HG02981 (cell line): ENCODE measurements at regions not wholly inside any gene's neighbourhood (a gene's known extent, or its start where the extent isn't known, plus 50 kb on each side); places are given as distances from the start of the nearest gene placed in this dataset.
"Not testable (repeated sequence)": the region's sequence is repeated elsewhere in the genome, so short reads cannot be mapped to it uniquely, and the experiment has no call there.

ENCODE experiments used
- ATAC-seq: cut with Tn5 transposase; IDR thresholded peaks from one replicate; pipeline ENCODE4 v1.9.1; 2021; ENCODE audit warnings: mild to moderate bottlenecking, moderate library complexity; ENCODE audit not compliant: unreplicated experiment

- no peak for ATAC-seq
Measured at GRCh38 chr10:109664554-109664953, 258.8 kb downstream of the XPNPEP1 start.

- no peak for ATAC-seq
Measured at GRCh38 chr10:109663122-109663521, 260.2 kb downstream of the XPNPEP1 start.

GRCh38 chr10:109652612-109653011 is 270.7 kb downstream of the XPNPEP1 start:
- ATAC-seq = not testable (repeated sequence)

- ATAC-seq = no peak
Measured at GRCh38 chr10:109650228-109650627, 273.1 kb downstream of the XPNPEP1 start.

- no peak for ATAC-seq
Measured at GRCh38 chr10:109647627-109648026, 275.7 kb downstream of the XPNPEP1 start.

- ATAC-seq = no peak
Measured at GRCh38 chr10:109633846-109634245, 289.5 kb downstream of the XPNPEP1 start.

GRCh38 chr10:109633017-109633416 is 290.3 kb downstream of the XPNPEP1 start:
- ATAC-seq = not testable (repeated sequence)

GRCh38 chr10:109624939-109625338 is 298.4 kb downstream of the XPNPEP1 start:
- ATAC-seq = no peak

- no peak for ATAC-seq
Measured at GRCh38 chr10:109622566-109622965, 300.7 kb downstream of the XPNPEP1 start.

GRCh38 chr10:109620396-109620795 is 302.9 kb downstream of the XPNPEP1 start:
- ATAC-seq = no peak

- ATAC-seq = no peak
Measured at GRCh38 chr10:109619914-109620313, 303.4 kb downstream of the XPNPEP1 start.

GRCh38 chr10:109618748-109619147 is 304.6 kb downstream of the XPNPEP1 start:
- no peak for ATAC-seq

- no peak for ATAC-seq
Measured at GRCh38 chr10:109618301-109618700, 305.0 kb downstream of the XPNPEP1 start.

- no peak for ATAC-seq
Measured at GRCh38 chr10:109616359-109616980, 306.8 kb downstream of the XPNPEP1 start.

GRCh38 chr10:109595356-109595755 is 328.0 kb downstream of the XPNPEP1 start:
- ATAC-seq = not testable (repeated sequence)

- ATAC-seq = no peak
Measured at GRCh38 chr10:109593682-109594081, 329.6 kb downstream of the XPNPEP1 start.

- ATAC-seq = no peak
Measured at GRCh38 chr10:109592391-109592790, 330.9 kb downstream of the XPNPEP1 start.

- ATAC-seq = no peak
Measured at GRCh38 chr10:109591601-109592000, 331.7 kb downstream of the XPNPEP1 start.

- no peak for ATAC-seq
Measured at GRCh38 chr10:109588259-109588658, 335.1 kb downstream of the XPNPEP1 start.

GRCh38 chr10:109587366-109587765 is 335.9 kb downstream of the XPNPEP1 start:
- ATAC-seq = no peak

- ATAC-seq = no peak
Measured at GRCh38 chr10:109556399-109556798, 366.9 kb downstream of the XPNPEP1 start.

GRCh38 chr10:109542050-109542603 is 381.2 kb downstream of the XPNPEP1 start:
- ATAC-seq = not testable (repeated sequence)

GRCh38 chr10:109534193-109534592 is 389.1 kb downstream of the XPNPEP1 start:
- ATAC-seq = no peak
